Astrocyte (in vitro differentiated cells and primary cell): ENCODE measurements at regions not wholly inside any gene's neighbourhood (a gene's known extent, or its start where the extent isn't known, plus 50 kb on each side); places are given as distances from the start of the nearest gene placed in this dataset.

Experiments used
- CTCF ChIP-seq: IDR thresholded peaks from 2 replicates; pipeline ENCODE4 v1.5.1; 2011; ENCODE audit warnings: low read depth, mild to moderate bottlenecking, inconsistent platforms, low read length, moderate library complexity; ENCODE audit not compliant: insufficient read depth
- EZH2 ChIP-seq: IDR thresholded peaks from 2 replicates; pipeline ENCODE4 v1.6.1; 2012; ENCODE audit warnings: mild to moderate bottlenecking, low read length, inconsistent platforms; ENCODE audit not compliant: insufficient read depth

DNA sequence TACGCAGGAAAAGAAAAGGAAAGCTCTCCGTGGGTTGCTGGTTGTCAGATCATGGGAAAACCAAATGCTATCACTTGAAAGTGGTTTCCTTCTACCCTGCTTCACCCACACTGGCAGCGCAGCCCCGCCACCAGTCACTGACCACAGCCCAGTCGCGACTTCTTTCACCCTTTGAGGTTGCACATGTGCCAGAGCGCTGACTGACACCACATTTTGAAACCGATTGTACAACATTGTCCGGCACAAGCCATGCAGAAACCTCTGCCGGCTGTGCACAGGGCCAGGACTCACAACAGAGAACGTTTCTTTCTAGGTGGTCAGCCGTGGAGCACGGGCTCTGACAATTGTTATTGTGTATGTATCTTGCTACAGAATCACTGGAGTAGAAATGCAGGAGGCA, 827.2 kb upstream of the POU3F3 start:
- TF ChIP-seq CTCF = no peak
- TF ChIP-seq EZH2 = no peak
